NCI-H526 (cell line): ENCODE measurements at regions not wholly inside any gene's neighbourhood (a gene's known extent, or its start where the extent isn't known, plus 50 kb on each side); places are given as distances from the start of the nearest gene placed in this dataset.
A peak's percentile ranks its signal among the peaks of the same experiment; 100 is the strongest.

Experiments used
- DNase-seq, 2 experiments: peaks; one replicate each; lab custom pipeline; 2025; lab: John Stamatoyannopoulos, UW

DNA sequence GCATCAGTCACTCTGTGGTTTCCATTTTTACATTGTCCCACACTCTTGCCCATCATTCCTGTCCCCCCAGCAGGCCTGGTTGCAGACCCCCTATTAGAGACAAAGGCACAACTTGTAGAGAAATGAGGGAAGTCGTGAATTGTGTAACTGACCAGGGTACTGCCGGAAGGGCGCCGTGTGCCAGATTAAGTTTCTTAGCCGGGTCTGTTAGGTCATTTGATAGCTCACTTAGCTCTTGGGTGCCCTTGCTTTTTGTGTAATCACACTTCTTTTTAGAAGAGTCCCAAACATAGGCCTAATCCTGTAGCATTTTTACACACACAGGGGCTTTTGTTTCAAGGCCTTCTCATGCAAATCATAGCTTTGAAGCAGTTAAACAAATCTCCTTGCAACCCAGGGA is 87.2 kb downstream of the CTAGE1 start:
- DNase-seq, result peak; percentile 87 to 91

DNA sequence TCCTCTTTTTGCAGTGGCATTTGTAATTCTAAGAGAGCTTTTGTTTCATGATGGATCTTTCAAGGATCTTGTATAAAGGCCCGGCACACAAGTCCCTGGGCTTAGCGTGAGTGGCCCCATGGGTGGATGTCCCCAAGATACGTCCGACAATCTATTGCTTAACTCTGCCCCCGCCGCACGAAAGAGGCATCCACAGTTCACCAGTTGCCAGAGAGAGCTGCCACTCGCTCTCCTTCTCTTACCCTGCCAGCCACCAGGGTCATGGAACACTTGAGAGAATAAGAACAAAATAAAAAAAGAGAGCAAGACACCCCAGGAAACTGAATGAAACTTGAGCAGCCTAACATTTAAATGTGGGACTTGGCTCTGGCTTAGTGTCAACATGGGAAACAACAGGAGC is 92.3 kb downstream of the CTAGE1 start:
- no peak for DNase-seq

- no peak for DNase-seq
Measured at GRCh38 chr18:22324191-22325131, 93.3 kb downstream of the CTAGE1 start.

DNA sequence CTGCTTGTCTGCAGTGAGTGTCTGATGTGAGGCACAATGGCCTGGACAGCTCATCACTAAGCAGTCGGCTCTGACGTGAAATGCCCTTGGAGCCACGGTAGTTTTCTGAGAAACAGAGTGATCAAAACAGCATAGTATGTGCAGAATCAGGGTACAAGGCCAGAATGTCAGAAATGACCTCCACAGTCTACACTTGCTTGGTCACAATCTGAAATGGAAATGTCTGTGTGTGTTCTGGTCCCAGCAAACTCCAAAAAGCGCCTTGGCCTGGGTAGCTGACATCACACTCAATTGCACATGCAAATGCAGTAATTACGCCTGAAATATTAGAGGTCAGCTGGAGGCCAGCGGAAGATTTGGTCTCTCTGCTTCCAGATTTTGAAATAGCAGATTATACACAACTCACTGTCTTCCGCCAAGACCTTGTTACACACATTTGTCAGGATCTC is 95.4 kb downstream of the CTAGE1 start:
- DNase-seq, result peak in 1 of 2 experiments; percentile 13

GRCh38 chr18:22320771-22321170 is 96.9 kb downstream of the CTAGE1 start:
- DNase-seq, result no peak

DNA sequence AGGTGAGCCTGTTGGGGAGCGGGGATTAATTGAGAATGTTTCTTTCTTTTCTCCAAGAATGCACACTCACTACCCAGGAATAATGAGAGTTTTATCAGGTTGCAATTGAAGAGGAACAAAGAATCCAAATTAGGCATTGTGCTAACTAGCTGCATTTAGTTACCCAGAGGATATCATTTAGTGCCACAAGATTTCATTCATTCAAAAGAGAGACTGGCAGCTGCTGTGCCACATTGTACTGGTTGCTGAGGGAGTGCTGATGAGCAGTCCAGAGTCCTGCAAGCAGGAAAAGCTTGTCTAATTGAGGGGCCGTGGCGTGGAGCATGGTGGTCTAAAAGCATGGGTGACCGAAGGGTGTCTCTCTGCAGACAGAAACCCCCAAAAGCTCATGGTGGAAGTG is 97.6 kb downstream of the CTAGE1 start:
- no peak for DNase-seq

- DNase-seq, result no peak
Measured at GRCh38 chr18:22318745-22319407, 98.8 kb downstream of the CTAGE1 start.

- no peak for DNase-seq
Measured at GRCh38 chr18:22314420-22314819, 103.3 kb downstream of the CTAGE1 start.

DNA sequence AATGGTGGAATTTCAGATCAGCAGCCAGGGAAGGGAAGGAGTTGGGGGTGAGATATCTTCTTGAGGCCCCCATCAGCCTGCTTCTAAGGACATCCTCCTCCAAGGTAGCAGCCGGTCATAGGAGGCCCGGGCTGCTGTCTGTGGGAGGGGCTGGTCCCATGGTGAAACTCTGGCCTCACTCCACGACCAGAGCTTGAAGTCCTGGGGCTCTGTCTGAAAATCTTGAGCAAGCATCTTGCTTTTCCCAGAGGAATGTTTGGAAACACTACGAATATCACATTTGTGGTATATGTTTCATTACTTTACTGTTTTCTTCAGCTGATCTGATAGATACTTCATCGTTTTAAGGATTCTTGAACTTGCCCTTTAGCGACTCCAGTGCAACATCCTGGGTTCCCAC is 103.7 kb downstream of the CTAGE1 start:
- DNase-seq, result no peak

DNA sequence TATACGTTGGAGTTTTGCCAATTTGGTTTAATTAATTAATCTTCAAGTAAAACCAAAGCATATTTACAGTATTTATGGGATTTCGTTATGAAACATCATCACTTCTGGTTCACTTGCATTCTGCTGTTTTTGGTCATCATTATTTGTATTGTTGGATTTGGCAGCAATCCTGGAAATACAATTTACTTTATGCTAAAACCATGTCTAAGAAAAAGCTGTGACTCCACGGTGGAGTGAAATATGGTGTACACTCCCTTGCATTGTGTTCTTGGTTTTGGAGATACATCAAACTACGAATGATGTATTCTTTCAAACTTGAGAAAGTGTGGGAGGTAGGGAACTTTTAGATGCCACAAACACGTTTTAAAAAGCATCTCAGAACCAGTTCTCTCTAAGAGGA is 106.4 kb downstream of the CTAGE1 start:
- no peak for DNase-seq

DNA sequence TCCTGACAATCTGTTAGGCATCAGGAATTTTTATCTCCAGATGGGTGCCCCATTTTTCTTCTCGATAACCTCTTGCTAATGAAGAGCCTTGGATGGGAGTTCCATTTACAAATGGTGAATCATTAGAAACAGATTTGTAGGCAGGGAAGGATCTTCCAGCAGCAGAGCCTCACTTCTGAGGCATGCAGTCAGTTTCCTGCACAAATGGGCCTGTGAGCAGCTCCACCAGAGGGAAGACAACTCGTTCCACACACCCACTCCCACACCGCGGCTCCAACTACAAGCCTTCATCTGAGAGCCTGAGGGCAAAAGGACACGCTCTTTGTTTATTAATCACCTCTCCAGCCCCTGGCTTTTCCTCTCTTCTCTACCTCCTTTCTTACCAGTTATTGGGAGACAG is 108.5 kb downstream of the CTAGE1 start:
- DNase-seq, result no peak

DNA sequence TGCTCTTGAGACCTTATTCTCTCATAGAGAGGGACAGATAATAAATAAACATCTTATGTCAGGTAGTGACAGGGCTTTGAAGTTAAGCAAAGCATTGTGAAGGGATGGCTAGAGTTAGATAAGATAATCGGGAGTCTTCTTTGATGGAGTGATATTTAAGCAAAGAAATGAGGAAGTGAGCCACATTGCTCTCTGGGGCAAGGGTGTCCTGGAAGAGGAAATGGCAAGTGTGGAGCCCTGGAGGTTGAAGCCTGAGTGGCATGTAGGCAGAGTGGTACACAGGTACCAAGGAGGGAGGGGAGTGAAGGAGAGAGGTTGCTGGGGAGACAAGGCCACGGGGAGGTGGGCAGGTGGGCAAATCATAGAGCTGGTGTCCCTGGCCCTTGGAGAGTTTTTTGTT is 110.2 kb downstream of the CTAGE1 start:
- DNase-seq, result no peak

DNA sequence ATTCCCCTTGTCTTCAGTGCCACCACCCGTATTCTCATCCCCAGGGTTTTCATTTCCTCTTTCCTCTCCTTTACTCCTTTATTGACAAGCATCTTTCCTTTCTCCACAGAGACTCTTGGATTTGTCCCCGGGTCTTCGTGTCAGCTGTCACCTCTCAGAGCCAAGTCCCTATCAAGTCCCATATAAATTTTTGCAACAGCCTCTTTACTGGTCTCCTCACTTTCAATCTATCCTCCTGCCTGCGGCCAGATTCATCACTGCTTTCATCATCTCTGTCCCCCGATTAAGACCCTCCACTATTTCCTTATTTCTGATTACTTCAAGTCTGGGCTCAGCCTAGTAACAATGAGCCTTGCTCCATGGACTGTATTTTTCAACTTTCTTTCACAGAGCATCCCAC is 113.8 kb downstream of the CTAGE1 start:
- no peak for DNase-seq

GRCh38 chr18:22302144-22302543 is 115.6 kb downstream of the CTAGE1 start:
- DNase-seq, result no peak

GRCh38 chr18:22300665-22301636 is 116.8 kb downstream of the CTAGE1 start:
- no peak for DNase-seq

DNA sequence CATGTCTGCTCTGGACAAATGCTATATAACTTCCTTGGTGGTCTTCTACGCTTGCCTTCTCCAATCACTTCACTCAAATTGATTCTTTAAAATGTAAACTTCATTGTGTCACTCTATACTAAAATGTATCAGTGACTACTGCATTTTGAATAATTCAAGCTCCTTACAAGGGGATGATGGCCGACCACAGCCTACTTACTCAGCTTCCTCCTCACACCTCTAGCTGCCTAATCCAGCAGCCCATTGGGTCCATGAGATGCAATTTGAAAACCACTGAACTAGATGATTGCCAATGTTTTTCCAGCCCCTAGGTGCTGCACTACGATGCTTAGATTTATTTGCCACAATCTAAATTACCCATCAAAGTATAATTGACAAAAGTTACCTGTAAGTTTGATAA is 120.7 kb downstream of the CTAGE1 start:
- DNase-seq, result no peak

DNA sequence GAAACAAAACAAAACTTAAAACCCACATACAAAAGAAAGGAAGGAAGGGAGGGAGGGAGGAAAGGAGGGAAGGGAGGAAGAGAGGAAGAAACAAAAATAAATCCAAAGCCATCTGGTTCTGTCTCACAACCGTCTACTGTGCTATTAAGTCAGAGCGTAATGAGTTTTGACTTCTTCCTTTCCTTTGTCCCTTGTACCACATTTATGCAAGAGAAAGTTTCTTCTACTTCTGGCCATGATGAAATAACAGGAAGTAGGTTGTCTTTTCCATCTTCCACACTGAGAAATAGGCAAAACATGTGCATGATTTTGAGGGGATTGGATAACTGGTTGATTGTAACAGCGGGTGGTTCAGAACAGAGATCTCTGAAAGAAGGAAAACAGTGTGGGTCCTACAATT is 121.4 kb downstream of the CTAGE1 start:
- no peak for DNase-seq

DNA sequence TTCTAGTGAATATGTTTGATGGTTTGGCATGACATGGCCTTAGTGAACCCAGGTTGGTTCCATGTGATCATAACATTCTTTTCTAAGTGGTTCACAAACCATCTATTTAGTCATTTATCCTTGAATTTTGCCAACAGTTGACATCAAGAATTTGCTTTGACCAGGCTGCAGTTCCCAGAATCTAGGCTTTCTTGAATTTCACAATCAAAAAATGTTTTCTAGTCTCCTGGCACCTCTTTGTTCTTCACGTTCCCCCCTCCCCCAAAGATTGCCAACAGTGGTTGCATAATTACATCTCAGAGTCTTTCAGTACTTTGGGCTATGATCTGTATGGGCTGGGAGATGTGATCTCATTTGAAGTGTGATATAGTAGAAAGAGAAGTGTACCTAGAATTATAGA is 124.0 kb downstream of the GATA6 start:
- no peak for DNase-seq

GRCh38 chr18:22290004-22290403 is 120.6 kb downstream of the GATA6 start:
- no peak for DNase-seq

- DNase-seq, result no peak
Measured at GRCh38 chr18:22286585-22286984, 117.2 kb downstream of the GATA6 start.

DNA sequence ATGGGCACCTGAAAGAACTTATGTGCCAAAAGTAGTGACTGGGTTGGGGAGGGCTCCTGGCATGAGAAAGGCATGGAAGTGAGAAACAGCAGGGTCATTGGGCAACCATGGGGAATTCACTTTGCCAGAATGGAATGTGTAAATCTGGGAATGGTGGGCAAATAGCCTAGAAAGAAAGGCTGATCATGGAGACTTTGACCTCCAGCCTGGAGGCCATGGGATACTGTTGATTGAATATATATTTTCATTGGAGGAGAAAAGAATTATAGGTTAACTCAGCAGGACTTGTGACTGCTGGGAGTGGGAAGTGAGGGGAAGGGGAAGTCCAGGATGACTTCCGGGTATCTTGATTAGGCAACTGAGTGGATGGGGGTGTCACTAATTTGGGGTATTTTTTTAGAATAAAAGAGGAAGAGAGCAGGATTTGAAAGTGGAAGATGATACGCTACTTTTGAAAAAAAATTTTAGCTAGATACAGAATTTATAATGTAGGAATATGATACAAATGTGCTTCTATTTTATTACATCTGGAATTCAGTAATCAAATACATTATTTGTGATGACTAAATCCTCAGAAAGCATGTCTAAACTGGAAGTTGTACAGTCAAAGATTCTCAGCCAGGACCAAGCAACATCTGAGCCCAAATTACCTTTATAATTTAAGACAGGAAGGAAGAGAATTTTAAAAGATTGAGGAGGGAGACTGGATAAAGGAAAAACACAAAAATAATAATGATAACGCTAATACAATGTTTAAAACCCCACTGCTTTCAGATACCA is 116.2 kb downstream of the GATA6 start:
- no peak for DNase-seq
